ENCODE measurements at regions not wholly inside any gene's neighbourhood (a gene's known extent, or its start where the extent isn't known, plus 50 kb on each side); places are given as distances from the start of the nearest gene placed in this dataset.
"Not testable (repeated sequence)": the region's sequence is repeated elsewhere in the genome, so short reads cannot be mapped to it uniquely, and the experiment has no call there.

DNA sequence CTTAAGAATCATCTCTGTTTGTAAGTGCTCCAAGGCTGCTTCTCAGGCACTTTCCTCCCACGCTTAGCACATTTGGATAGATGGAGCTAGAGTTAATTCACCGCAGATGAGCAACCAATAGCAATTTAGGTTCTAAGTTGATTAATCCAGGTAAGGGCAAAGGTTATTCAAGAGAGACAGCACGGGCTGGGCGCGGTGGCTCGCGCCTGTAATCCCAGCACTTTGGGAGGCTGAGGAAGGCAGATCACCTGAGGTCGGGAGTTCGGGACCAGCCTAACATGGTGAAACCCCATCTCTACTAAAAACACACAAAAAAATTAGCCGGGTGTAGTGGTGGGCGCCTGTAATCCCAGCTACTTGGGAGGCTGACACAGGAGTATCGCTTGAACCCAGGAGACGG, 54.5 kb upstream of the UNC13C start:
- H3K36me3 ChIP-seq (ENCODE audit: control insufficient read depth in 2 of 2, insufficient read depth in 2 of 2, low read length in 2 of 2); H3K9ac ChIP-seq (ENCODE audit: low read depth in 1 of 2, low read length in 2 of 2); H3K4me3 ChIP-seq (ENCODE audit: low read length in 2 of 2); H3K4me1 ChIP-seq (ENCODE audit: control insufficient read depth in 2 of 2, insufficient read depth in 2 of 2, low read length in 2 of 2); H3K27me3 ChIP-seq (ENCODE audit: control insufficient read depth in 2 of 2, insufficient read depth in 2 of 2, low read length in 2 of 2); H3K9me3 ChIP-seq (ENCODE audit: control insufficient read depth in 2 of 2, low read length in 2 of 2); H3K27ac ChIP-seq (ENCODE audit: low read depth in 2 of 2, low read length in 2 of 2): not testable (repeated sequence)

DNA sequence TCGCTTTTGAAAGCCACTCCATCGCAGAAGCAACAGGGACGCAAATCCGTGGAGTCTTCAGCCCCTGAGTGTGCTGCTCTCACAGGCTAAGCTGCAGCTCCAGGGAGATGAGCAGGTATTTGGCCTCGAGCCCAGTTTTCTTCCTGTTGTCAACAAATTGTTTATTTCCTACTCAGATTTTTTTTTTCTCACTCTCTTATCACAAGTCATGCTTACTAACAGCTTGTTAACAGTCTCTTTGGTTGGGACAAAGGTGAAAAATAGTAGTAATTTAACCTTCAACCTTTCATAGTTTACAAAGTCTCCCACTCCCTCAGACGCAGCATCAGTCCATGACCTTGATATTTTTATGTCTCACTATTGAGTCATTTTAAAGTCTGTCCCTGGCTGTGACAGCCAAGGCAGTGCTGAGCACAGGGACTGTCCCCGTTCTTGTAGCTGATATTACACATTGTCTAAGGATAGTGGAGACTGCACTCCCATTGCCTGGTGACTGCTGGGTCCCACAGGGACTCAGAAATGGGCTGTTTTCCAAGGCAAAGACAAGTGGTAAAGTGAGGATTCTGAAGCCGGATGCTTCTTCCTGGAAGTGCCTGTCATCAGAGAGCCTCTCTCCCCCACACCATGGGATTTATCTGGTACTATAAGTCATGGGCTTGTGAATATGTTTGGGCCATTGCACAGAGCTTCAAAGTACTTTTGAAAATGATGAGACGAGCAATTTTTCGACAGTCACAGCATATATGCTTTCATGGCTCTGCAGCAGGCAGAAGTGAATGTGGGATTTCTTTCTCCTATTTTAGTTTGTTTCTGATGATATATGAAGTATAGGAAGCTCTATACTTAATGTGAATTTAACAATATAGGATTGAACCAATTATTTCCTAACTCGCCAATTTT, 59.8 kb upstream of the UNC13C start:
- no peak overlapping the region for H3K4me3 ChIP-seq (ENCODE audit: low read length in 2 of 2)

DNA sequence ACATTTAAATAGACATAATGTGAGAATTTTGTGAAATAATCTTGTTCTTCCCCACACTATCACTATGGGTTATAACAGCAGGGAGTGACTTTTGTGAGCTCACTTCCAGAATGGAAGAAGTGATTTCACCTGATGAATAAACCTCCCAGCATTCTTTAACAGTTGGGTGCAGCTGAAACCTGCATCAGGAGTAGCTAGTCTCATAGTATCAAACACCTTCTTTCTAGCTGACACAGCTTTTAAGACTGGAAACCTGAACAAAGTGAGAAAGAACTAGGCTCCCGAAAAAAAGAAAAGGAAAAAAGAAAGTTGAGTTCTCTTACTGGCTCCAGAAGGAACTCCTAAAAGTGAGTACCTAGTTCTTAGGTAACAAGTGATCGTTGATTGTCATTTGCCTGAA, 61.1 kb upstream of the UNC13C start:
- no peaks in the 10 kb centered on the region for H3K4me1 ChIP-seq (ENCODE audit: control insufficient read depth in 2 of 2, insufficient read depth in 2 of 2, low read length in 2 of 2)
- no peak overlapping the region for H3K4me3 ChIP-seq (ENCODE audit: low read length in 2 of 2)
- H3K9me3 ChIP-seq (ENCODE audit: control insufficient read depth in 2 of 2, low read length in 2 of 2): no peaks in the 10 kb centered on the region
- H3K27ac ChIP-seq (ENCODE audit: low read depth in 2 of 2, low read length in 2 of 2): no peak overlapping the region
- H3K27me3 ChIP-seq (ENCODE audit: control insufficient read depth in 2 of 2, insufficient read depth in 2 of 2, low read length in 2 of 2): no peaks in the 10 kb centered on the region
- no peak overlapping the region for H3K9ac ChIP-seq (ENCODE audit: low read depth in 1 of 2, low read length in 2 of 2)
- H3K36me3 ChIP-seq (ENCODE audit: control insufficient read depth in 2 of 2, insufficient read depth in 2 of 2, low read length in 2 of 2): no peaks in the 10 kb centered on the region

More for the DNA sequence above, 59.8 kb upstream of the UNC13C start:
- Histone ChIP-seq H3K4me1 (ENCODE audit: control insufficient read depth in 2 of 2, insufficient read depth in 2 of 2, low read length in 2 of 2) (no peaks in the 10 kb centered on the region), H3K36me3 (ENCODE audit: control insufficient read depth in 2 of 2, insufficient read depth in 2 of 2, low read length in 2 of 2) (no peaks in the 10 kb centered on the region), H3K9ac (ENCODE audit: low read depth in 1 of 2, low read length in 2 of 2) (no peak overlapping the region), H3K27ac (ENCODE audit: low read depth in 2 of 2, low read length in 2 of 2) (no peak overlapping the region), H3K27me3 (ENCODE audit: control insufficient read depth in 2 of 2, insufficient read depth in 2 of 2, low read length in 2 of 2) (no peaks in the 10 kb centered on the region), H3K9me3 (ENCODE audit: control insufficient read depth in 2 of 2, low read length in 2 of 2) (no peaks in the 10 kb centered on the region)

DNA sequence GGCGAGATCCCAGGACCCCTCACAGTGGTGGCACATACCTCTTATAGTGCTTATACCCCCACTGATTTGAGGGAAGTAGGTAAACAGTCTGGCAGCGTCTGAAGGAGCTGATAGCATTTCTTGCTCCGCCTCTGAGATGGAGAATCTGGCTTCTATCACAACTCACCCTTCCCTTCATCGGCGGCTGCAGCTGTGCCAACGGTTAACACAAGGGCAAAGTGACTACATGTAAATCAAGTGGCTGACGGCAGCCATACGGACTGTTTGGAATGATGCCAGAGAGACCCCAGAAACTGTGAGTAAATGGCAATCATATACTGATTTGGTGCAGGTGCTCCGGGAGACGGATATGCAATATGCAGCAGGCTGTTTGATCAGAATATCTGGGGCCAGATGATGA, 66.8 kb upstream of the UNC13C start:
- H3K4me3 ChIP-seq (ENCODE audit: low read length in 2 of 2): no peak overlapping the region
- no peaks in the 10 kb centered on the region for H3K27me3 ChIP-seq (ENCODE audit: control insufficient read depth in 2 of 2, insufficient read depth in 2 of 2, low read length in 2 of 2)
- H3K9me3 ChIP-seq (ENCODE audit: control insufficient read depth in 2 of 2, low read length in 2 of 2): no peaks in the 10 kb centered on the region
- H3K9ac ChIP-seq (ENCODE audit: low read depth in 1 of 2, low read length in 2 of 2): no peak overlapping the region
- no peaks in the 10 kb centered on the region for H3K36me3 ChIP-seq (ENCODE audit: control insufficient read depth in 2 of 2, insufficient read depth in 2 of 2, low read length in 2 of 2)
- no peaks in the 10 kb centered on the region for H3K4me1 ChIP-seq (ENCODE audit: control insufficient read depth in 2 of 2, insufficient read depth in 2 of 2, low read length in 2 of 2)
- H3K27ac ChIP-seq (ENCODE audit: low read depth in 2 of 2, low read length in 2 of 2): no peak overlapping the region

DNA sequence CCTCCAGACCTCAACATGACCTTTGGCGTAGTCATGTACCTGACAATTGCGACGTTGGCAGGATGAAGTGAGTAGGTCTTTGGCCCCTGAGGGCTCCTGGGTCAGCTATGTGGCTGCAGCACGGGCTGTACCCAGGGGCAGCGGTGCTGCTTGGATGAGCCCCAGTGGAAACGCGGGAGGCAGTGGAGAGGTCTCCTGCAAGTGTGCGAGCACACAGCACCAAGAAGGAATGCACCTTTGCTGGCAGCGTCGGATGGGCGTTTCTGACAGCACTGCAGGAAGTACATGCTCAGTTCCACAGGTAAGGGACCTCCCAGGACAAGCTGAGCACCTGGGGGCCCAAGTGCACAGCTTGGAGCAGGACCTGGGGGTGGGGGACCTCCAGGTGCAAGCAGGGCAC, 67.4 kb upstream of the UNC13C start:
- H3K36me3 ChIP-seq (ENCODE audit: control insufficient read depth in 2 of 2, insufficient read depth in 2 of 2, low read length in 2 of 2): no peaks in the 10 kb centered on the region
- no peaks in the 10 kb centered on the region for H3K27me3 ChIP-seq (ENCODE audit: control insufficient read depth in 2 of 2, insufficient read depth in 2 of 2, low read length in 2 of 2)
- H3K27ac ChIP-seq (ENCODE audit: low read depth in 2 of 2, low read length in 2 of 2): no peak overlapping the region
- H3K9me3 ChIP-seq (ENCODE audit: control insufficient read depth in 2 of 2, low read length in 2 of 2): no peaks in the 10 kb centered on the region
- no peak overlapping the region for H3K4me3 ChIP-seq (ENCODE audit: low read length in 2 of 2)
- H3K4me1 ChIP-seq (ENCODE audit: control insufficient read depth in 2 of 2, insufficient read depth in 2 of 2, low read length in 2 of 2): no peaks in the 10 kb centered on the region
- H3K9ac ChIP-seq (ENCODE audit: low read depth in 1 of 2, low read length in 2 of 2): no peak overlapping the region

DNA sequence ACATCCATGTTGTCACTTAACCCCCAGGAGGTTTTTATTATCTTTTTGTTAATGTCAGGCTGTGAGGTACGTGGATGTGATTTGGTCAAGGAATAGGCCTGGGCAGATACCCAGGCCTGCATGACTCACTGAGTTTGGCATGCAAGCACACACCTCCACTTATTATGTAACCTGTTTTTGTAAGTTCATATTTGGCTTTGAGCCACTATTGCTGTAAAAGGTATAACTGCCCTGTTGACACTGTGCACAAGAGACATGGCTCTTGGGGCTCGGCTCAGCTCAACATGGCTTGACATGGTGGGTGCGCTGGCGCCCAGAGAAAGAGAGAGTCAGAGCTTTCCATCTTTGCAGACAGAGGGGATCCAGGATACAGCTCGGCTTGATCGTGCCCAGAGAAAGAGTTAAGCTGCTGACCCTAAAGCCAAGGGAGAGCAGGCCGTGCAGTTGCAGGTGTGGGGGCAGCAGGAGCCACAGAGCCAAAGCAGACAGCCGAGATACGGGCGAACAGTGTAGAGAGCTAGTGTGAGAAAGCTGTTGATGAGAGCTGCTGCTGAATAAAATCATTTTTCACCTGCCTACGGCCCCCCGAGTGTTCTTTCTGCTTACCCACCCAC, 67.9 kb upstream of the UNC13C start:
- Histone ChIP-seq H3K27me3 (ENCODE audit: control insufficient read depth in 2 of 2, insufficient read depth in 2 of 2, low read length in 2 of 2) (no peaks in the 10 kb centered on the region), H3K27ac (ENCODE audit: low read depth in 2 of 2, low read length in 2 of 2) (no peak overlapping the region), H3K9me3 (ENCODE audit: control insufficient read depth in 2 of 2, low read length in 2 of 2) (no peaks in the 10 kb centered on the region), H3K4me1 (ENCODE audit: control insufficient read depth in 2 of 2, insufficient read depth in 2 of 2, low read length in 2 of 2) (no peaks in the 10 kb centered on the region), H3K9ac (ENCODE audit: low read depth in 1 of 2, low read length in 2 of 2) (no peak overlapping the region), H3K4me3 (ENCODE audit: low read length in 2 of 2) (no peak overlapping the region), H3K36me3 (ENCODE audit: control insufficient read depth in 2 of 2, insufficient read depth in 2 of 2, low read length in 2 of 2) (no peaks in the 10 kb centered on the region)

DNA sequence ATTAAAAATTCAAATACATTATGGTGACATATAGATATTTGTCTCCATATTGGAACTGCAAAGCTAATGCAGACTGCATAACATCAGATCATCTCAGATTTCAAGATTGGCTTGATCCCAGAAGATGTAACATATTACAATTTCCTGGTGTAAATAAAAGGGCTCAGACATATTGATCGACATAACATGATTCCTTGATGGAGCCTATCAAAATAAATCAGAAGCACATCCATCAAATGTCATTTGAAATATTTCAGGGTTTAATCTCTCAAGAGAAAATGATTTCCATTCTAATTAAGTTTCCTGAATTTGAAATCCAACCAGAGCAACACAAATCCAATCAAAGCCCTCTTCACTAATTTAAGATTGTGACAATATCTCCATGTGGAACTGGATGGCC, 75.1 kb upstream of the UNC13C start:
- Histone ChIP-seq H3K4me1 (ENCODE audit: control insufficient read depth in 2 of 2, insufficient read depth in 2 of 2, low read length in 2 of 2) (no peaks in the 10 kb centered on the region), H3K36me3 (ENCODE audit: control insufficient read depth in 2 of 2, insufficient read depth in 2 of 2, low read length in 2 of 2) (no peaks in the 10 kb centered on the region), H3K9me3 (ENCODE audit: control insufficient read depth in 2 of 2, low read length in 2 of 2) (no peaks in the 10 kb centered on the region), H3K27ac (ENCODE audit: low read depth in 2 of 2, low read length in 2 of 2) (no peak overlapping the region), H3K9ac (ENCODE audit: low read depth in 1 of 2, low read length in 2 of 2) (no peak overlapping the region), H3K4me3 (ENCODE audit: low read length in 2 of 2) (no peak overlapping the region), H3K27me3 (ENCODE audit: control insufficient read depth in 2 of 2, insufficient read depth in 2 of 2, low read length in 2 of 2) (no peaks in the 10 kb centered on the region)

DNA sequence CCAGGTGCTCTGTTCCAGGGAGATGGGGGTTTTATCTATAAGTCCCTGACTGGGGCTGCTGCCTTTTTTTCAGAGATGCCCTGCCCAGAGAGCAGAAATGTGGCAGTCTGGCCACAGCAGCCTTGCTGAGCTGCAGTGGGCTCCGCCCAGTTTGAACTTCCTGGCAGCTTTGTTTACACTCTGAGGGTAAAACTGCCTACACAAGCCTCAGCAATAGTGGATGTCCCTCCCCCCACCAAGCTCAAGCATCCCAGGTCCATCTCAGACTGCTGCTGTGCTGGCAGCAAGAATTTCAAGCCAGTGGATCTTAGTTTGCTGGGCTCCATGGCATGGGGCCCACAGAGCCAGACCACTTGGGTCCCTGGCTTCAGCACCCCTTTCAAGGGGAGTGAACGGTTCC, 84.8 kb upstream of the UNC13C start:
- H3K4me3 ChIP-seq (ENCODE audit: low read length in 2 of 2): not testable (repeated sequence)

DNA sequence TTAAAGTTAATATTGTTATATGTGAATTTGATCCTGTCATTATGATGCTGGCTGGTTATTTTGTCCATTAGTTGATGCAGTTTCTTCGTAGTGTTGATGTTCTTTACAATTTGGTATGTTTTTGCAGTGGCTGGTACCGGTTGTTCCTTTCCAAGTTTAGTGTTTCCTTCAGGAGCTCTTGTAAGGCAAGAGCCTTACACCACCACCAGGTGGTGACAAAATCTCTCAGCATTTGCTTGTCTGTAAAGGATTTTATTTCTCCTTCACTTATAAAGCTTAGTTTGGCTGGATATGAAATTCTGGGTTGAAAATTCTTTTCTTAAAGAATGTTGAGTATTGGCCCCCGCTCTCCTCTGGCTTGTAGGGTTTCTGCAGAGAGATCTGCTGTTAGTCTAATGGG, 86.4 kb upstream of the UNC13C start:
- H3K27ac ChIP-seq (ENCODE audit: low read depth in 2 of 2, low read length in 2 of 2); H3K4me3 ChIP-seq (ENCODE audit: low read length in 2 of 2); H3K4me1 ChIP-seq (ENCODE audit: control insufficient read depth in 2 of 2, insufficient read depth in 2 of 2, low read length in 2 of 2); H3K27me3 ChIP-seq (ENCODE audit: control insufficient read depth in 2 of 2, insufficient read depth in 2 of 2, low read length in 2 of 2); H3K36me3 ChIP-seq (ENCODE audit: control insufficient read depth in 2 of 2, insufficient read depth in 2 of 2, low read length in 2 of 2); H3K9me3 ChIP-seq (ENCODE audit: control insufficient read depth in 2 of 2, low read length in 2 of 2); H3K9ac ChIP-seq (ENCODE audit: low read depth in 1 of 2, low read length in 2 of 2): not testable (repeated sequence)

More for the DNA sequence above, 84.8 kb upstream of the UNC13C start:
- H3K4me1 ChIP-seq (ENCODE audit: control insufficient read depth in 2 of 2, insufficient read depth in 2 of 2, low read length in 2 of 2); H3K9ac ChIP-seq (ENCODE audit: low read depth in 1 of 2, low read length in 2 of 2); H3K27ac ChIP-seq (ENCODE audit: low read depth in 2 of 2, low read length in 2 of 2); H3K27me3 ChIP-seq (ENCODE audit: control insufficient read depth in 2 of 2, insufficient read depth in 2 of 2, low read length in 2 of 2); H3K36me3 ChIP-seq (ENCODE audit: control insufficient read depth in 2 of 2, insufficient read depth in 2 of 2, low read length in 2 of 2); H3K9me3 ChIP-seq (ENCODE audit: control insufficient read depth in 2 of 2, low read length in 2 of 2): not testable (repeated sequence)

DNA sequence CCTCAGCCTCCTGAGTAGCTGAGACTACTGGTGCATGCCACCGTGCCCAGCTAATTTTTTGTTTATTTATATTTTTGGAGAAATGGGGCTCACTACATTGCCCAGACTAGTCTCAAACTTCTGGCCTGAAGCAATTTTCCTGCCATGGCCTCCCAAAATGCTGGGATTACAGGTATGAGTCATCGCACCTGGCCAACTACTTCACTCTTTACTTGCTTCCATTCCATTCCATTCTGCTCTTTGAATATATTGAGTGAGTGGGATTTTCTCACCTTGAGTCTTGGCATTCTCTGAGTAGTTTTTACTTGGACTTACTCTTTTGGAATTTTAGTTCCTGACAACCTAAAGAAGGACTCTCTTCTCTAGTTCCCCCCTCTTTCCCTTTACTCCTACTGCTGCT, 93.8 kb upstream of the UNC13C start:
- no peak overlapping the region for H3K4me3 ChIP-seq (ENCODE audit: low read length in 2 of 2)
- H3K27ac ChIP-seq (ENCODE audit: low read depth in 2 of 2, low read length in 2 of 2): no peak overlapping the region
- H3K9me3 ChIP-seq (ENCODE audit: control insufficient read depth in 2 of 2, low read length in 2 of 2): no peaks in the 10 kb centered on the region
- H3K4me1 ChIP-seq (ENCODE audit: control insufficient read depth in 2 of 2, insufficient read depth in 2 of 2, low read length in 2 of 2): no peaks in the 10 kb centered on the region
- H3K36me3 ChIP-seq (ENCODE audit: control insufficient read depth in 2 of 2, insufficient read depth in 2 of 2, low read length in 2 of 2): no peaks in the 10 kb centered on the region
- H3K27me3 ChIP-seq (ENCODE audit: control insufficient read depth in 2 of 2, insufficient read depth in 2 of 2, low read length in 2 of 2): no peaks in the 10 kb centered on the region
- no peak overlapping the region for H3K9ac ChIP-seq (ENCODE audit: low read depth in 1 of 2, low read length in 2 of 2)

Data from mucosa of rectum (tissue), 2 donors.